Prostate gland (tissue), 2 donors: ENCODE measurements at regions not wholly inside any gene's neighbourhood (a gene's known extent, or its start where the extent isn't known, plus 50 kb on each side); places are given as distances from the start of the nearest gene placed in this dataset.

ENCODE experiments used
- DNase-seq: peaks from one replicate; pipeline ENCODE4 v3.0.0-alpha.2; 2019; ENCODE audit warnings: low spot score
- H3K27ac ChIP-seq, 2 donors: fragments of 200-600 bp; sonication (generic); 2 replicates each; pipeline ENCODE4 v1.5.1; 2017 to 2019
- H3K27me3 ChIP-seq: fragments of 200-600 bp; sonication (generic); replicated peaks from 2 replicates; pipeline ENCODE4 v1.5.1; 2019; ENCODE audit not compliant: insufficient read depth
- H3K36me3 ChIP-seq, 2 donors: fragments of 200-600 bp; sonication (generic); 1 replicate in 1 of 2; 2 replicates in 1 of 2; pipeline versions ENCODE4 v1.5.1 to v1.8.1; 2017 to 2019
- H3K4me1 ChIP-seq: fragments of 200-600 bp; sonication (generic); replicated peaks from 2 replicates; pipeline ENCODE4 v1.5.1; 2019
- H3K4me3 ChIP-seq, 2 donors: fragments of 200-600 bp; sonication (generic); 2 replicates each; pipeline ENCODE4 v1.5.1; 2017 to 2019
- H3K9me3 ChIP-seq: fragments of 200-600 bp; sonication (generic); 2 replicates; pipeline ENCODE4 v1.5.1; 2017
- POLR2A ChIP-seq: fragments of 450-650 bp; IDR thresholded peaks from one replicate; pipeline ENCODE4 v1.6.1; 2016; ENCODE audit warnings: antibody characterized with exemption, mild to moderate bottlenecking
- POLR2AphosphoS5 ChIP-seq: sonication (generic); formaldehyde crosslinking; IDR thresholded peaks from one replicate; pipeline ENCODE4 v1.6.1; 2017; ENCODE audit warnings: antibody characterized with exemption
- WGBS: methylation state at CpG from one replicate; pipeline ENCODE4 v1.1.5; 2018; 5-methylcytosine and 5-hydroxymethylcytosine counted together
- intact Hi-C: fragments of 100-400 bp; cut with DNase I; formaldehyde crosslinking; loops from one replicate; pipeline ENCODE4 v1.14.2; 2022
- TF ChIP-seq, protein P1 (sequence below), 4 experiments: fragments of 200-600 bp in 2 of 4; fragments of 450-650 bp in 2 of 4; sonication (generic) in 2 of 4; IDR thresholded peaks; 1 replicate in 3 of 4; 2 replicates in 1 of 4; pipeline ENCODE4 v1.5.1; 2016 to 2019; ENCODE audit warnings: antibody characterized with exemption in 4 of 4, mild to moderate bottlenecking in 2 of 4, moderate library complexity in 2 of 4

DNA sequence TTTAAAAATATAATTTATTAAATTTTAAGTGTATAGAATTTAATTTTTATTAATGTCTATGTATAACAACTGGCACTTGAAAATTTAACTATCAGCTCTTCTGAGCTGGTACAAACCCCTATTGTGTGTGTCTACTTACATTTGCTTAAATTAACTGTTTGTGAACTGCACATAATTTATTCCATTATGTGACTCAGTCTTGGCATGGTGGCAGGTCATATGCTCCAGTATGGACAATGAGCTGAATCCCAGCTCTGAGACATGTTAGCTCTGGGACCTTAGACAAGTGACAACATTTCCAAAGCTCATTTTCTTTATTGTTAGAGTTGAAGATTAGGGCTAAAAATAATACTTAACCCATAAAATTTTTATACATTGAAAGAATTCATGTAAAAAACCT lies 526.1 kb upstream of the MARCKS start:
- TF ChIP-seq, protein P1, sequence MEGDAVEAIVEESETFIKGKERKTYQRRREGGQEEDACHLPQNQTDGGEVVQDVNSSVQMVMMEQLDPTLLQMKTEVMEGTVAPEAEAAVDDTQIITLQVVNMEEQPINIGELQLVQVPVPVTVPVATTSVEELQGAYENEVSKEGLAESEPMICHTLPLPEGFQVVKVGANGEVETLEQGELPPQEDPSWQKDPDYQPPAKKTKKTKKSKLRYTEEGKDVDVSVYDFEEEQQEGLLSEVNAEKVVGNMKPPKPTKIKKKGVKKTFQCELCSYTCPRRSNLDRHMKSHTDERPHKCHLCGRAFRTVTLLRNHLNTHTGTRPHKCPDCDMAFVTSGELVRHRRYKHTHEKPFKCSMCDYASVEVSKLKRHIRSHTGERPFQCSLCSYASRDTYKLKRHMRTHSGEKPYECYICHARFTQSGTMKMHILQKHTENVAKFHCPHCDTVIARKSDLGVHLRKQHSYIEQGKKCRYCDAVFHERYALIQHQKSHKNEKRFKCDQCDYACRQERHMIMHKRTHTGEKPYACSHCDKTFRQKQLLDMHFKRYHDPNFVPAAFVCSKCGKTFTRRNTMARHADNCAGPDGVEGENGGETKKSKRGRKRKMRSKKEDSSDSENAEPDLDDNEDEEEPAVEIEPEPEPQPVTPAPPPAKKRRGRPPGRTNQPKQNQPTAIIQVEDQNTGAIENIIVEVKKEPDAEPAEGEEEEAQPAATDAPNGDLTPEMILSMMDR (IDR thresholded peaks at IDR 0.05), result no peak
- TF ChIP-seq POLR2AphosphoS5, result no peak
- TF ChIP-seq POLR2A, result no peak
- intact Hi-C loops, result no loop called here
- no peak overlapping the region for H3K4me3 ChIP-seq
- H3K9me3 ChIP-seq, result no peaks in the 10 kb centered on the region
- H3K4me1 ChIP-seq, result no peaks in the 10 kb centered on the region
- no peak overlapping the region for H3K27ac ChIP-seq
- H3K36me3 ChIP-seq, result no peaks in the 10 kb centered on the region
- no peaks in the 10 kb centered on the region for H3K27me3 ChIP-seq
- DNase-seq, result no peak

DNA sequence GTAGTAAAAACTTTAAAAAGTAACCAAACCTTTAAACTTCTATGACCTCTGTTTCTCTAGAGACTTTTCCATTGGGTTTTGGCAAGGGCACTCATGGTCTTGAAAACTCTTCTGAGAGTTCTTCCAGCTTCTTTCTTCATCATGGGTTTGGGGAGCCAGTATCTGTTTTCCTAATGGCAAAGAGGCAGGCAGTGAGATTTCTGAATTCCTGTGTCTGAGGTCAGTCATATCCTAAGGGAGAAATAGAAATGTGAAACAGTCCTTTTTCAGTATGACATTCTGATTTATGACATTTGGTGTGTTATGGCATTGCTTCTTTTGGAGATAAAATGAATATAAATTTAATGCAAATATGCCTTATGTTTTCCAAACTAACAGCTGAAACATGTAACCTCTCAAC lies 518.5 kb upstream of the MARCKS start:
- no peak for DNase-seq
- intact Hi-C loops, result no loop called here
- no peaks in the 10 kb centered on the region for H3K27me3 ChIP-seq
- H3K36me3 ChIP-seq, result no peaks in the 10 kb centered on the region
- H3K4me3 ChIP-seq, result no peak overlapping the region
- TF ChIP-seq, protein P1 (IDR thresholded peaks at IDR 0.05), result no peak
- TF ChIP-seq POLR2A (no peak), POLR2AphosphoS5 (no peak)
- H3K27ac ChIP-seq, result no peak overlapping the region
- no peaks in the 10 kb centered on the region for H3K4me1 ChIP-seq
- H3K9me3 ChIP-seq, result no peaks in the 10 kb centered on the region

DNA sequence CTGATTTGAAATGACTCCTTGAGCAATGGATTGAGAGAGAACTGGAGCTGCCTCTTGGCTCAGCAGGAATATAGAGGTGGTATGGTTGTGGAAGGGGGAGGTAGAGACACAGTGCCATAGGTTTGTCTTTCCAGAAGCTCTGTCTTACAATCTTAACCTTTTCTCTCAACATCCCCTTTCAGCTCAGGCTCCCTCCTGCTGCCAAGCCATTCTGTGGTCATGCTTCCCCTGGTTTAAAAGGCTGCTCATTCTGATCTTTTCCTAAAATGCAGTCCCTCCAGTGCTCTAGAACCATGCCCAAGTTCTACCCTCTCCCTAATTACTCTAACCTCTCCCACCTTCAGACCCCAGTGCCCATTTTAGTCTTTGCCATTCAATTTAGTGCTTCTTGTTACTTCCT lies 517.9 kb upstream of the MARCKS start:
- no peaks in the 10 kb centered on the region for H3K27me3 ChIP-seq
- H3K27ac ChIP-seq, result no peak overlapping the region
- DNase-seq, result no peak
- H3K4me3 ChIP-seq, result no peak overlapping the region
- H3K4me1 ChIP-seq, result no peaks in the 10 kb centered on the region
- H3K36me3 ChIP-seq, result no peaks in the 10 kb centered on the region
- TF ChIP-seq POLR2A, result no peak
- intact Hi-C loops, result no loop called here
- no peaks in the 10 kb centered on the region for H3K9me3 ChIP-seq

DNA sequence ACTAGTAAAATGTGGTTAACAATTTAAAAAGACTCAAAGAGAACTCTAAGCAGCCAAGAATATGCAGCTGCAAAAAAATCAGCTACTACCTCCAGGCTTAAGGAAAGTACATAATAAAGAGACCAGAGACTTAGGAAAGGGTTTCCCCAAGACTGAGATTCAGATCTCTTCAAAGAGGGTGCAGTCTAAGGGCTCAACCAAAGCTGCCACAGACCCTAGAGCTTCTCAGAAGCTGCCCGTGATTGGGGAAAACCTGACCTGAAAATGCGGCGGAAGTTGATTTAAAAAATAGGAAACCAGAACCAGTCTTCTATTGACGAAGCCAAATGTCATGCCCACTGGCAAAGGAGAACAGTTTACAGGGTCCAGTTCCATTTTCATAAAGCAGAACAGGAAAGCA lies 516.8 kb upstream of the MARCKS start:
- Histone ChIP-seq H3K27ac (no peak overlapping the region), H3K36me3 (no peaks in the 10 kb centered on the region), H3K27me3 (no peaks in the 10 kb centered on the region), H3K4me3 (no peak overlapping the region), H3K9me3 (no peaks in the 10 kb centered on the region), H3K4me1 (no peaks in the 10 kb centered on the region)
- no peak for DNase-seq
- intact Hi-C loops, result no loop called here
- 90% methylated on average over 4 of the region's 4 CpGs for WGBS
- no peak for TF ChIP-seq POLR2A
- TF ChIP-seq POLR2AphosphoS5, result no peak
- TF ChIP-seq, protein P1 (IDR thresholded peaks at IDR 0.05), result no peak

DNA sequence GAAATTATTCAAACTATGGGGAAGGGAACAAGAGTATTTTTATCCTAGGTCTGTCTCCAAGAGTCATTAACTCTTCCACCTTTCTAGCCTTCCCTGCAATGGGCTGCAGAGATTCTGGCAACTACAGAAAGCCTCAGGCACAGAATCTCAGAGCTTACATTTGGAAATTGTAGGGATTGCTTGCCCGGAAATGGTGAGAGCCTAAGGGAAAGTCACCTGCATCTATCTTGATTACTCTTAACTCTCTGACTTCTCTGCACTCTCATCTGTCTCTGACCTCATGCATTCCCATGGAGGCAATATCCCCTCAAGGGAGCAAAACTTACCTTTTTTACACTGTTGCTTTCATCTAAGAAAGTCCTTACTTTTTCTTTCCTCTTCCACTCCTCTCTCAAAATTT lies 513.2 kb upstream of the MARCKS start:
- H3K27ac ChIP-seq, result no peak overlapping the region
- no peaks in the 10 kb centered on the region for H3K27me3 ChIP-seq
- H3K4me1 ChIP-seq, result no peaks in the 10 kb centered on the region
- intact Hi-C loops, result no loop called here
- DNase-seq, result no peak
- WGBS, result 0% methylated on average over 1 of the region's 1 CpG
- H3K9me3 ChIP-seq, result no peaks in the 10 kb centered on the region
- TF ChIP-seq, protein P1 (IDR thresholded peaks at IDR 0.05), result no peak
- no peak for TF ChIP-seq POLR2A
- no peak for TF ChIP-seq POLR2AphosphoS5
- no peak overlapping the region for H3K4me3 ChIP-seq
- H3K36me3 ChIP-seq, result no peaks in the 10 kb centered on the region
